ENCODE measurements at regions not wholly inside any gene's neighbourhood (a gene's known extent, or its start where the extent isn't known, plus 50 kb on each side); places are given as distances from the start of the nearest gene placed in this dataset.
A peak's percentile ranks its signal among the peaks of the same experiment; 100 is the strongest.

GRCh38 chr16:17632667-17633066, 161.9 kb upstream of the XYLT1 start:
- Mint-ChIP-seq H3K27ac (no peak overlapping the region), H3K4me1 (no peaks in the 10 kb centered on the region), H3K9me3 (peaks cover 2% of the 10 kb centered on the region), H3K4me3 (no peak overlapping the region), H3K27me3 (peaks cover 25% of the 10 kb centered on the region), H3K36me3 (no peaks in the 10 kb centered on the region)
- no peak for DNase-seq

GRCh38 chr16:17629936-17630335, 159.2 kb upstream of the XYLT1 start:
- peaks cover 11% of the 10 kb centered on the region for H3K9me3 Mint-ChIP-seq
- peaks cover 25% of the 10 kb centered on the region for H3K27me3 Mint-ChIP-seq
- no peak overlapping the region for H3K4me3 Mint-ChIP-seq
- no peak overlapping the region for H3K27ac Mint-ChIP-seq
- DNase-seq, result no peak
- H3K4me1 Mint-ChIP-seq, result no peaks in the 10 kb centered on the region
- no peaks in the 10 kb centered on the region for H3K36me3 Mint-ChIP-seq

GRCh38 chr16:17628983-17629382, 158.2 kb upstream of the XYLT1 start:
- Mint-ChIP-seq H3K4me3 (no peak overlapping the region), H3K27ac (no peak overlapping the region), H3K27me3 (peaks cover 20% of the 10 kb centered on the region), H3K36me3 (no peaks in the 10 kb centered on the region), H3K4me1 (no peaks in the 10 kb centered on the region), H3K9me3 (peaks cover 12% of the 10 kb centered on the region)
- DNase-seq, result no peak

- peaks cover 11% of the 10 kb centered on the region for H3K9me3 Mint-ChIP-seq
- H3K27ac Mint-ChIP-seq, result no peak overlapping the region
- no peaks in the 10 kb centered on the region for H3K4me1 Mint-ChIP-seq
- H3K4me3 Mint-ChIP-seq, result no peak overlapping the region
- DNase-seq, result no peak
- peaks cover 8% of the 10 kb centered on the region for H3K27me3 Mint-ChIP-seq
- no peaks in the 10 kb centered on the region for H3K36me3 Mint-ChIP-seq
These were observed 151.6 kb upstream of the XYLT1 start for GRCh38 chr16:17622366-17622765.

GRCh38 chr16:17619261-17619660, 148.5 kb upstream of the XYLT1 start:
- no peaks in the 10 kb centered on the region for H3K4me1 Mint-ChIP-seq
- H3K9me3 Mint-ChIP-seq, result no peaks in the 10 kb centered on the region
- peaks cover 8% of the 10 kb centered on the region for H3K27me3 Mint-ChIP-seq
- no peaks in the 10 kb centered on the region for H3K36me3 Mint-ChIP-seq
- no peak overlapping the region for H3K4me3 Mint-ChIP-seq
- DNase-seq, result no peak
- H3K27ac Mint-ChIP-seq, result no peak overlapping the region

GRCh38 chr16:17617021-17617552, 146.3 kb upstream of the XYLT1 start:
- no peaks in the 10 kb centered on the region for H3K4me1 Mint-ChIP-seq
- H3K9me3 Mint-ChIP-seq, result no peaks in the 10 kb centered on the region
- peaks cover 8% of the 10 kb centered on the region for H3K27me3 Mint-ChIP-seq
- H3K4me3 Mint-ChIP-seq, result no peak overlapping the region
- no peak for DNase-seq
- no peaks in the 10 kb centered on the region for H3K36me3 Mint-ChIP-seq
- no peak overlapping the region for H3K27ac Mint-ChIP-seq

GRCh38 chr16:17612336-17612735, 141.6 kb upstream of the XYLT1 start:
- no peak for DNase-seq
- H3K4me3 Mint-ChIP-seq, result no peak overlapping the region
- H3K27ac Mint-ChIP-seq, result no peak overlapping the region
- peaks cover 6% of the 10 kb centered on the region for H3K4me1 Mint-ChIP-seq
- no peaks in the 10 kb centered on the region for H3K36me3 Mint-ChIP-seq
- H3K27me3 Mint-ChIP-seq, result peaks cover 11% of the 10 kb centered on the region
- no peaks in the 10 kb centered on the region for H3K9me3 Mint-ChIP-seq

- H3K4me3 Mint-ChIP-seq, result no peak overlapping the region
- H3K4me1 Mint-ChIP-seq, result peaks cover 24% of the 10 kb centered on the region
- no peaks in the 10 kb centered on the region for H3K9me3 Mint-ChIP-seq
- H3K36me3 Mint-ChIP-seq, result no peaks in the 10 kb centered on the region
- DNase-seq, result no peak
- no peak overlapping the region for H3K27ac Mint-ChIP-seq
- peaks cover 6% of the 10 kb centered on the region for H3K27me3 Mint-ChIP-seq
These were observed 136.8 kb upstream of the XYLT1 start for GRCh38 chr16:17607609-17608008.

GRCh38 chr16:17607075-17607509, 136.3 kb upstream of the XYLT1 start:
- peaks cover 24% of the 10 kb centered on the region for H3K4me1 Mint-ChIP-seq
- peaks cover 8% of the 10 kb centered on the region for H3K27me3 Mint-ChIP-seq
- no peak overlapping the region for H3K4me3 Mint-ChIP-seq
- H3K9me3 Mint-ChIP-seq, result peaks cover 1% of the 10 kb centered on the region
- no peak overlapping the region for H3K27ac Mint-ChIP-seq
- H3K36me3 Mint-ChIP-seq, result no peaks in the 10 kb centered on the region
- DNase-seq, result peak; percentile 7

GRCh38 chr16:17606460-17606859, 135.7 kb upstream of the XYLT1 start:
- H3K27ac Mint-ChIP-seq, result no peak overlapping the region
- no peak for DNase-seq
- H3K27me3 Mint-ChIP-seq, result peaks cover 13% of the 10 kb centered on the region
- peaks cover 1% of the 10 kb centered on the region for H3K9me3 Mint-ChIP-seq
- H3K36me3 Mint-ChIP-seq, result no peaks in the 10 kb centered on the region
- peaks cover 24% of the 10 kb centered on the region for H3K4me1 Mint-ChIP-seq
- H3K4me3 Mint-ChIP-seq, result no peak overlapping the region

GRCh38 chr16:17605784-17606183, 135.0 kb upstream of the XYLT1 start:
- H3K27ac Mint-ChIP-seq, result no peak overlapping the region
- peaks cover 9% of the 10 kb centered on the region for H3K27me3 Mint-ChIP-seq
- H3K9me3 Mint-ChIP-seq, result peaks cover 3% of the 10 kb centered on the region
- DNase-seq, result no peak
- H3K4me1 Mint-ChIP-seq, result peaks cover 24% of the 10 kb centered on the region
- H3K4me3 Mint-ChIP-seq, result no peak overlapping the region
- no peaks in the 10 kb centered on the region for H3K36me3 Mint-ChIP-seq

GRCh38 chr16:17603626-17604025, 132.9 kb upstream of the XYLT1 start:
- peaks cover 3% of the 10 kb centered on the region for H3K36me3 Mint-ChIP-seq
- H3K4me1 Mint-ChIP-seq, result peaks cover 24% of the 10 kb centered on the region
- no peak overlapping the region for H3K4me3 Mint-ChIP-seq
- H3K9me3 Mint-ChIP-seq, result peaks cover 8% of the 10 kb centered on the region
- peaks cover 9% of the 10 kb centered on the region for H3K27me3 Mint-ChIP-seq
- no peak overlapping the region for H3K27ac Mint-ChIP-seq
- DNase-seq, result no peak

GRCh38 chr16:17602678-17603077, 131.9 kb upstream of the XYLT1 start:
- peaks cover 15% of the 10 kb centered on the region for H3K27me3 Mint-ChIP-seq
- H3K4me1 Mint-ChIP-seq, result peaks cover 21% of the 10 kb centered on the region
- H3K36me3 Mint-ChIP-seq, result peaks cover 3% of the 10 kb centered on the region
- H3K27ac Mint-ChIP-seq, result no peak overlapping the region
- no peak overlapping the region for H3K4me3 Mint-ChIP-seq
- DNase-seq, result no peak
- H3K9me3 Mint-ChIP-seq, result peaks cover 16% of the 10 kb centered on the region

GRCh38 chr16:17598968-17599367, 128.2 kb upstream of the XYLT1 start:
- Mint-ChIP-seq H3K9me3 (peaks cover 16% of the 10 kb centered on the region), H3K27me3 (peaks cover 30% of the 10 kb centered on the region), H3K4me1 (peaks cover 3% of the 10 kb centered on the region), H3K36me3 (peaks cover 3% of the 10 kb centered on the region), H3K4me3 (no peak overlapping the region), H3K27ac (no peak overlapping the region)
- DNase-seq, result no peak

GRCh38 chr16:17591655-17592405, 121.1 kb upstream of the XYLT1 start:
- no peak for DNase-seq
- H3K27me3 Mint-ChIP-seq, result peaks cover 31% of the 10 kb centered on the region
- H3K4me1 Mint-ChIP-seq, result peaks cover 1% of the 10 kb centered on the region
- no peak overlapping the region for H3K4me3 Mint-ChIP-seq
- peak overlapping the region; percentile 57 for H3K27ac Mint-ChIP-seq
- H3K9me3 Mint-ChIP-seq, result peaks cover 2% of the 10 kb centered on the region
- no peaks in the 10 kb centered on the region for H3K36me3 Mint-ChIP-seq
